ENCODE measurements at regions not wholly inside any gene's neighbourhood (a gene's known extent, or its start where the extent isn't known, plus 50 kb on each side); places are given as distances from the start of the nearest gene placed in this dataset.
"Not testable (repeated sequence)": the region's sequence is repeated elsewhere in the genome, so short reads cannot be mapped to it uniquely, and the experiment has no call there.

DNA sequence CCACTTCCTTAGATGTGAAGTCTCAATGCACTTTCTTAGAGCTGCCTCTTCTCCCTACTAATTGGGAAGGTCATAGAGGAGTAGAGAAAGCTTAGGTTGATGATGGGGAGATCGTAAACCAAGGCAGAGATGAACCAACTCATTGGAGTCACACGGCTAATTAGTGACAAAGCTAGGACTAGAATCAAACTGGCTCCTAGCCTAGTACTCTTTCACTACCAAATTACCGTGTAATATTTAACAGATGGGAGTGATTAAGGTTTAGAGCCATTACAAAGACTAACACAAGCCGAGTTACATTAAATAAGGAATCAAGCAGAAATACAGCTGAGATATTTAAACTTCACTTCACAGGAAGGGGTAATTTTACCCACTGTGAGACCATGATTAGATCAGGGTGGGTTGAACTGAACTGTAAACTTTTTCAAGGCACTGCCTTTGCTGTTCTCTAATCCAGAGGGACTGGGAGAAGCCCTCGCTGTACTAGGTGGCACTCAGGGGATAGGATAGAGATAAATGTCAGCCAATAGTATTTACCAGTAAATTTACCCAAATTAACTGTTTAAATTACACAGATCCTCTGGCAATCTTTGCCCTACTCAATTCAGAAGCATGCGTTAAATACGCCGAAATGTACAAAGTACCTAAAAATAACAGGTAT, 166.4 kb upstream of the PIK3R1 start:
- H3K9me3 ChIP-seq, result no peaks in the 10 kb centered on the region
- intact Hi-C loops (cut with DNase I; ENCODE audit: low total_unique reads), result no loop called here
- DNase-seq, result no peak
- TF ChIP-seq, protein P1, sequence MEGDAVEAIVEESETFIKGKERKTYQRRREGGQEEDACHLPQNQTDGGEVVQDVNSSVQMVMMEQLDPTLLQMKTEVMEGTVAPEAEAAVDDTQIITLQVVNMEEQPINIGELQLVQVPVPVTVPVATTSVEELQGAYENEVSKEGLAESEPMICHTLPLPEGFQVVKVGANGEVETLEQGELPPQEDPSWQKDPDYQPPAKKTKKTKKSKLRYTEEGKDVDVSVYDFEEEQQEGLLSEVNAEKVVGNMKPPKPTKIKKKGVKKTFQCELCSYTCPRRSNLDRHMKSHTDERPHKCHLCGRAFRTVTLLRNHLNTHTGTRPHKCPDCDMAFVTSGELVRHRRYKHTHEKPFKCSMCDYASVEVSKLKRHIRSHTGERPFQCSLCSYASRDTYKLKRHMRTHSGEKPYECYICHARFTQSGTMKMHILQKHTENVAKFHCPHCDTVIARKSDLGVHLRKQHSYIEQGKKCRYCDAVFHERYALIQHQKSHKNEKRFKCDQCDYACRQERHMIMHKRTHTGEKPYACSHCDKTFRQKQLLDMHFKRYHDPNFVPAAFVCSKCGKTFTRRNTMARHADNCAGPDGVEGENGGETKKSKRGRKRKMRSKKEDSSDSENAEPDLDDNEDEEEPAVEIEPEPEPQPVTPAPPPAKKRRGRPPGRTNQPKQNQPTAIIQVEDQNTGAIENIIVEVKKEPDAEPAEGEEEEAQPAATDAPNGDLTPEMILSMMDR (IDR thresholded peaks at IDR 0.05), result no peak
- TF ChIP-seq POLR2A (IDR thresholded peaks at IDR 0.05), result no peak
- H3K4me1 ChIP-seq, result no peaks in the 10 kb centered on the region
- no peak overlapping the region for H3K4me3 ChIP-seq
- no peaks in the 10 kb centered on the region for H3K27me3 ChIP-seq
- no peak overlapping the region for H3K27ac ChIP-seq
- no peaks in the 10 kb centered on the region for H3K36me3 ChIP-seq

GRCh38 chr5:68048516-68048915, 167.0 kb upstream of the PIK3R1 start:
- no peaks in the 10 kb centered on the region for H3K36me3 ChIP-seq
- no peak for DNase-seq
- no peaks in the 10 kb centered on the region for H3K9me3 ChIP-seq
- intact Hi-C loops (cut with DNase I; ENCODE audit: low total_unique reads), result no loop called here
- no peaks in the 10 kb centered on the region for H3K27me3 ChIP-seq
- TF ChIP-seq POLR2A (IDR thresholded peaks at IDR 0.05), result no peak
- TF ChIP-seq, protein P1 (IDR thresholded peaks at IDR 0.05), result no peak
- no peak overlapping the region for H3K4me3 ChIP-seq
- no peaks in the 10 kb centered on the region for H3K4me1 ChIP-seq
- no peak overlapping the region for H3K27ac ChIP-seq

- intact Hi-C loops (cut with DNase I; ENCODE audit: low total_unique reads); H3K36me3 ChIP-seq; H3K9me3 ChIP-seq; H3K4me3 ChIP-seq; H3K4me1 ChIP-seq; H3K27ac ChIP-seq; H3K27me3 ChIP-seq; DNase-seq: not testable (repeated sequence)
These were observed 167.5 kb upstream of the PIK3R1 start for GRCh38 chr5:68048054-68048453.

DNA sequence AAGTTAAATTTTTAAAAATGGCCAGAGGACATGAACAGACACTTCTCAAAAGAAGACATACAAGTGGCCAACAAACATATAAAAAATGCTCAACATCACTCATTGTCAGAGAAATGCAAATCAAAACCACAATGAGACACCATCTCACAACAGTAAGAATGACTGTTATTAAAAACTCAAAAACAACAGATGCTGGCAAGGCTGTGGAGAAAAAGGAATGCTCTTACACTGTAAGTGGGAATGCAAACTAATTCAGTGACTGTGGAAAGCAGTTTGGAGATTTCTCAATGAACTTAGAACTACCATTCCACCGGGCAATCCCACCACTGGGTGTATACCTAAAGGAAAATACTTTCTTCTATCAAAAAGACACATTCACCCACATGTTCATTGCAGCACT, 168.5 kb upstream of the PIK3R1 start:
- no peak for DNase-seq
- H3K4me1 ChIP-seq, result no peaks in the 10 kb centered on the region
- no peaks in the 10 kb centered on the region for H3K9me3 ChIP-seq
- H3K27me3 ChIP-seq, result no peaks in the 10 kb centered on the region
- H3K36me3 ChIP-seq, result no peaks in the 10 kb centered on the region
- intact Hi-C loops (cut with DNase I; ENCODE audit: low total_unique reads), result no loop called here
- no peak overlapping the region for H3K27ac ChIP-seq
- H3K4me3 ChIP-seq, result no peak overlapping the region
- no peak for TF ChIP-seq POLR2A (IDR thresholded peaks at IDR 0.05)

GRCh38 chr5:68046445-68046844, 169.1 kb upstream of the PIK3R1 start:
- no peak for TF ChIP-seq POLR2A (IDR thresholded peaks at IDR 0.05)
- TF ChIP-seq, protein P1 (IDR thresholded peaks at IDR 0.05), result no peak

DNA sequence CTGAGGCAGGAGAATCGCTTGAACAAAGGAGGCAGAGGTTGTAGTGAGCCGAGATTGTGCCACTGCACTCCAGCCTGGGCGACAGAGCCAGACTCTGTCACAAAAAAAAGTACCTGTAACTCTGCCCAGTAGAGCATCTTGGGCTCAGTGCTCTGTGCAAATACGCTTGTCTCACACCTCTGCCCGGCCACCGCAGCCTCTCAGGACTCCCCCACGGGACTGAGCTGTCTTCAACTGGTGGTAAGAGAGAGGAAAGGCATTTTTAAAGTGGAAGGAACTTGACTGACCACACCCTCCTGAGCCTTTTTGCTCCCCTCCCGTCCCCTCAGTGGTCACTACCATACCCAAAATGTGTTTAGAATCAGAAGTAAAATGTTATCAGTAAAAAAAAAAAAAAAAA, 174.3 kb upstream of the PIK3R1 start:
- no peak for DNase-seq

More at GRCh38 chr5:68046445-68046844, 169.1 kb upstream of the PIK3R1 start:
- H3K4me1 ChIP-seq, result no peaks in the 10 kb centered on the region
- no peak overlapping the region for H3K4me3 ChIP-seq
- DNase-seq, result no peak
- no peaks in the 10 kb centered on the region for H3K36me3 ChIP-seq
- H3K27ac ChIP-seq, result no peak overlapping the region
- H3K27me3 ChIP-seq, result no peaks in the 10 kb centered on the region
- H3K9me3 ChIP-seq, result no peaks in the 10 kb centered on the region
- intact Hi-C loops (cut with DNase I; ENCODE audit: low total_unique reads), result no loop called here

More for the DNA sequence above, 174.3 kb upstream of the PIK3R1 start:
- intact Hi-C loops (cut with DNase I; ENCODE audit: low total_unique reads), result no loop called here
- Histone ChIP-seq H3K27ac (no peak overlapping the region), H3K36me3 (no peaks in the 10 kb centered on the region), H3K4me3 (no peak overlapping the region), H3K27me3 (no peaks in the 10 kb centered on the region), H3K9me3 (no peaks in the 10 kb centered on the region), H3K4me1 (no peaks in the 10 kb centered on the region)
- TF ChIP-seq, protein P1 (IDR thresholded peaks at IDR 0.05), result no peak
- no peak for TF ChIP-seq POLR2A (IDR thresholded peaks at IDR 0.05)

Data from uterus (tissue), 3 donors.